Parathyroid adenoma (tissue), 2 donors: ENCODE measurements at regions not wholly inside any gene's neighbourhood (a gene's known extent, or its start where the extent isn't known, plus 50 kb on each side); places are given as distances from the start of the nearest gene placed in this dataset.

Experiments
- H2AFZ ChIP-seq: fragments of 300-600 bp; sonication (generic); one replicate; pipeline ENCODE4 v1.7.0; 2017; ENCODE audit warnings: antibody characterized with exemption, mild to moderate bottlenecking
- H3K27ac ChIP-seq: fragments of 300-600 bp; sonication (generic); one replicate; pipeline ENCODE4 v1.7.0; 2017
- H3K27me3 ChIP-seq: fragments of 300-600 bp; sonication (generic); one replicate; pipeline ENCODE4 v1.7.0; 2017; ENCODE audit warnings: low read length; ENCODE audit not compliant: control insufficient read depth, insufficient read depth
- H3K36me3 ChIP-seq: fragments of 300-600 bp; sonication (generic); one replicate; pipeline ENCODE4 v1.7.0; 2017; ENCODE audit warnings: low read length; ENCODE audit not compliant: control insufficient read depth, insufficient read depth
- H3K4me1 ChIP-seq: fragments of 300-600 bp; sonication (generic); one replicate; pipeline ENCODE4 v1.7.0; 2017; ENCODE audit warnings: control low read depth
- H3K4me2 ChIP-seq: fragments of 300-600 bp; sonication (generic); one replicate; pipeline ENCODE4 v1.7.0; 2017; ENCODE audit warnings: low read length
- H3K4me3 ChIP-seq: fragments of 300-600 bp; sonication (generic); one replicate; pipeline ENCODE4 v1.7.0; 2017; ENCODE audit warnings: low read depth, low read length
- H3K79me2 ChIP-seq: fragments of 300-600 bp; sonication (generic); one replicate; pipeline ENCODE4 v1.7.0; 2017; ENCODE audit warnings: control low read depth
- H3K9ac ChIP-seq: fragments of 300-600 bp; sonication (generic); one replicate; pipeline ENCODE4 v1.7.0; 2017; ENCODE audit warnings: mild to moderate bottlenecking
- H3K9me3 ChIP-seq: fragments of 300-600 bp; sonication (generic); one replicate; pipeline ENCODE4 v1.7.0; 2017; ENCODE audit warnings: low read length; ENCODE audit not compliant: control insufficient read depth
- TF ChIP-seq, protein P1 (sequence below): fragments of 300-600 bp; sonication (generic); IDR thresholded peaks from one replicate; pipeline ENCODE4 v1.7.0; 2017; ENCODE audit warnings: antibody characterized with exemption, mild to moderate bottlenecking
- donor health status: primary hyperparathyroidism.

GRCh38 chr2:106953779-106954178, 67.8 kb upstream of the ST6GAL2 start:
- Histone ChIP-seq H3K4me3 (no peak overlapping the region), H3K9me3 (no peaks in the 10 kb centered on the region), H3K79me2 (no peaks in the 10 kb centered on the region), H2AFZ (no peak overlapping the region), H3K4me1 (no peaks in the 10 kb centered on the region), H3K27ac (no peak overlapping the region), H3K27me3 (no peaks in the 10 kb centered on the region), H3K9ac (no peak overlapping the region), H3K36me3 (no peaks in the 10 kb centered on the region), H3K4me2 (no peak overlapping the region)
- TF ChIP-seq, protein P1, sequence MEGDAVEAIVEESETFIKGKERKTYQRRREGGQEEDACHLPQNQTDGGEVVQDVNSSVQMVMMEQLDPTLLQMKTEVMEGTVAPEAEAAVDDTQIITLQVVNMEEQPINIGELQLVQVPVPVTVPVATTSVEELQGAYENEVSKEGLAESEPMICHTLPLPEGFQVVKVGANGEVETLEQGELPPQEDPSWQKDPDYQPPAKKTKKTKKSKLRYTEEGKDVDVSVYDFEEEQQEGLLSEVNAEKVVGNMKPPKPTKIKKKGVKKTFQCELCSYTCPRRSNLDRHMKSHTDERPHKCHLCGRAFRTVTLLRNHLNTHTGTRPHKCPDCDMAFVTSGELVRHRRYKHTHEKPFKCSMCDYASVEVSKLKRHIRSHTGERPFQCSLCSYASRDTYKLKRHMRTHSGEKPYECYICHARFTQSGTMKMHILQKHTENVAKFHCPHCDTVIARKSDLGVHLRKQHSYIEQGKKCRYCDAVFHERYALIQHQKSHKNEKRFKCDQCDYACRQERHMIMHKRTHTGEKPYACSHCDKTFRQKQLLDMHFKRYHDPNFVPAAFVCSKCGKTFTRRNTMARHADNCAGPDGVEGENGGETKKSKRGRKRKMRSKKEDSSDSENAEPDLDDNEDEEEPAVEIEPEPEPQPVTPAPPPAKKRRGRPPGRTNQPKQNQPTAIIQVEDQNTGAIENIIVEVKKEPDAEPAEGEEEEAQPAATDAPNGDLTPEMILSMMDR, result no peak

DNA sequence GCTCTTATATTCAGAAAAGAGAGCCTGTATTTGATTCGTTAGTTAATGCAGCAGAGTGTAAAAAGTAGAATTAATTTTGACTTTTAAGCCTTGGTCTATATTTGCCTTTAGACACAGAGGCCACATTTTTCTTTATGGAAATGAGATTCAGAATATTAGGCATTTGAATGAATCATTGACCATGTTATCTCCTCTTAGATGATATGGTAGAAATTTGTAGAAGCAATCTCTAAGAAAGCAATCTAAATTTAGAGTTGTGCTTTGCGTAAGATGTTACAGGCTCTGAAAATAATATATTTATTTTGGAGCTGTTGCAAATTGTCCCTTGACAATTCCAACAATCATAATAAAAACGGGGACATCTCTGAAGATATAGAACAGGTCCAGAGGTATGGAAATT, 68.3 kb upstream of the ST6GAL2 start:
- H3K4me1 ChIP-seq, result no peaks in the 10 kb centered on the region
- TF ChIP-seq, protein P1, result no peak
- H3K9me3 ChIP-seq, result no peaks in the 10 kb centered on the region
- H3K4me2 ChIP-seq, result no peak overlapping the region
- no peak overlapping the region for H2AFZ ChIP-seq
- H3K36me3 ChIP-seq, result no peaks in the 10 kb centered on the region
- H3K9ac ChIP-seq, result no peak overlapping the region
- H3K27ac ChIP-seq, result no peak overlapping the region
- no peaks in the 10 kb centered on the region for H3K27me3 ChIP-seq
- H3K79me2 ChIP-seq, result no peaks in the 10 kb centered on the region
- H3K4me3 ChIP-seq, result no peak overlapping the region

GRCh38 chr2:106956416-106956815, 70.4 kb upstream of the ST6GAL2 start:
- H3K79me2 ChIP-seq, result no peaks in the 10 kb centered on the region
- no peak overlapping the region for H3K9ac ChIP-seq
- H3K27ac ChIP-seq, result no peak overlapping the region
- TF ChIP-seq, protein P1, result no peak
- no peaks in the 10 kb centered on the region for H3K9me3 ChIP-seq
- no peaks in the 10 kb centered on the region for H3K4me1 ChIP-seq
- H3K4me3 ChIP-seq, result no peak overlapping the region
- no peak overlapping the region for H3K4me2 ChIP-seq
- H3K27me3 ChIP-seq, result no peaks in the 10 kb centered on the region
- H3K36me3 ChIP-seq, result no peaks in the 10 kb centered on the region
- H2AFZ ChIP-seq, result no peak overlapping the region

DNA sequence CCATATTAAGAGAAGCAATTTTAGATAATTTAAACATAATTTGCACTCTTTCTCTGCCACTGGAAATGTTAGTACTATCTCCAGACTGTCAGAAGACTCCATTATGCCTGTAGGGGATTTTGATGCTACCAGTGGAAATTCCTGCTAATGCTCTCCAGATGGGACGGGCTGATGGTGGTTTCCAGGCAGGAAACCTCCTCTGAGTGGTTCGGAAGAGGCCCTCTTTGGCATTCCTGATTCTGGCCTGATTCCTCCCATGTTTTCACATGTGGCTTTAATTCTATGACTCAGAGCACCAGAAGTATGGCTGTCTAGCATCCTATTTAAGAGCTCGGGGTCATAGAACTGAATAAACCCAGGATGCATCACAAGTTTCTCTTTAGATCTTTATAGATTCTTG, 70.9 kb upstream of the ST6GAL2 start:
- TF ChIP-seq, protein P1, result no peak
- no peak overlapping the region for H3K27ac ChIP-seq

GRCh38 chr2:106959975-106960682, 74.2 kb upstream of the ST6GAL2 start:
- TF ChIP-seq, protein P1, result no peak
- no peak overlapping the region for H3K27ac ChIP-seq

More for the DNA sequence above, 70.9 kb upstream of the ST6GAL2 start:
- H3K36me3 ChIP-seq, result no peaks in the 10 kb centered on the region
- H2AFZ ChIP-seq, result no peak overlapping the region
- H3K9me3 ChIP-seq, result no peaks in the 10 kb centered on the region
- no peaks in the 10 kb centered on the region for H3K27me3 ChIP-seq
- no peak overlapping the region for H3K4me3 ChIP-seq
- H3K9ac ChIP-seq, result no peak overlapping the region
- H3K79me2 ChIP-seq, result no peaks in the 10 kb centered on the region
- H3K4me1 ChIP-seq, result no peaks in the 10 kb centered on the region
- no peak overlapping the region for H3K4me2 ChIP-seq

More at GRCh38 chr2:106959975-106960682, 74.2 kb upstream of the ST6GAL2 start:
- Histone ChIP-seq H2AFZ (no peak overlapping the region), H3K27me3 (no peaks in the 10 kb centered on the region), H3K4me3 (no peak overlapping the region), H3K9me3 (no peaks in the 10 kb centered on the region), H3K4me1 (no peaks in the 10 kb centered on the region), H3K4me2 (no peak overlapping the region), H3K9ac (no peak overlapping the region), H3K79me2 (no peaks in the 10 kb centered on the region), H3K36me3 (no peaks in the 10 kb centered on the region)
